OCI-LY1 (cell line): ENCODE measurements at regions not wholly inside any gene's neighbourhood (a gene's known extent, or its start where the extent isn't known, plus 50 kb on each side); places are given as distances from the start of the nearest gene placed in this dataset.
"Not testable (repeated sequence)": the region's sequence is repeated elsewhere in the genome, so short reads cannot be mapped to it uniquely, and the experiment has no call there.

Experiments
- CTCF ChIP-seq: fragments of 200-600 bp; sonication (generic), shearing (Covaris generic); IDR thresholded peaks from 2 replicates; pipeline ENCODE4 v1.5.1; 2017; ENCODE audit warnings: mild to moderate bottlenecking, antibody characterized with exemption, low read length, moderate library complexity, mixed read lengths
- EZH2 ChIP-seq: fragments of 200-600 bp; sonication (generic), shearing (Covaris generic); IDR thresholded peaks from 2 replicates; pipeline ENCODE4 v1.8.0; 2017; ENCODE audit warnings: borderline replicate concordance, mixed run types, mild to moderate bottlenecking, antibody characterized with exemption, low read length, moderate library complexity, mixed read lengths

DNA sequence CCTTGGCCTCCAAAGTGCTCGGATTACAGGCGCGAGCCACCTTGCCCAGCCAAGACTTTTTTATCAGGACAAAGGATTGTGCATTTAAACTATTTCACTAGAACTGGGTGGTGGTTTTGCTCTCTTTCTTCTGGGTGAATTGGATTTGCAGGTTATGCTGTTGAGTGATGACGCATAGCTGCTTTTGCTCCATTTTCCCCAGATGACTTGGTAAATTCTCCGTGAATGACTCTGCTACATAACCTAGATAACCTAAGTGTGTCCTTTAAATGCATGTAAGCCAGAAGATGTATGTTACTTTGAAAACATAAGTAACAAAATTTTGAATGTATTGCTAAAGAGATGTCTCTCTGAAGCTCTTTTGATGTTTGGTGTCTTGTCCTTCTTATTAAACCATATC lies 103.7 kb downstream of the NSUN5 start:
- TF ChIP-seq EZH2, CTCF: not testable (repeated sequence)
